ENCODE measurements at regions not wholly inside any gene's neighbourhood (a gene's known extent, or its start where the extent isn't known, plus 50 kb on each side); places are given as distances from the start of the nearest gene placed in this dataset.

- no peaks in the 10 kb centered on the region for H3K4me1 ChIP-seq (ENCODE audit: control insufficient read depth in 2 of 2, insufficient read depth in 2 of 2, low read length in 2 of 2)
- ATAC-seq (ENCODE audit: low read depth) (no peak), DNase-seq (no peak)
- no CpG with 5 or more reads among the region's 4 CpGs for WGBS (ENCODE audit: insufficient coverage)
- no peaks in the 10 kb centered on the region for H4K20me1 ChIP-seq (ENCODE audit: control insufficient read depth, insufficient read depth, low read length, poor library complexity, severe bottlenecking)
- no peak overlapping the region for H3K9ac ChIP-seq (ENCODE audit: low read length)
- no peaks in the 10 kb centered on the region for H3K9me3 ChIP-seq (ENCODE audit: control extremely low read depth in 1 of 3, control insufficient read depth in 2 of 3, insufficient read depth in 1 of 3, low read length in 2 of 3)
- Mint-ChIP-seq H3K27me3 (no peaks in the 10 kb centered on the region), H3K27ac (no peak overlapping the region), H3K9me3 (ENCODE audit: insufficient read depth) (peaks cover 11% of the 10 kb centered on the region), H3K4me1 (no peaks in the 10 kb centered on the region), H3K4me3 (no peak overlapping the region)
- no peaks in the 10 kb centered on the region for H3K27me3 ChIP-seq (replicated peaks in 1 of 4; ENCODE audit: control extremely low read depth in 1 of 4, control insufficient read depth in 3 of 4, insufficient read depth in 4 of 4, low read length in 3 of 4)
- no peaks in the 10 kb centered on the region for H3K79me2 ChIP-seq (ENCODE audit: control insufficient read depth, insufficient read depth, low read length)
- no peak overlapping the region for H3K27ac ChIP-seq (ENCODE audit: low read length in 2 of 2)
- POLR2A ChIA-PET = no interaction called here
- TF ChIP-seq CTCF (IDR thresholded peaks at IDR 0.05) (no peak), EZH2 (IDR thresholded peaks at IDR 0.05; ENCODE audit: borderline replicate concordance, insufficient read depth, low read depth, low read length, poor library complexity, severe bottlenecking) (no peak)
- CTCF ChIA-PET = interaction anchor here (0.6 kb wide), 1 partner anchor 39 kb away, joined by 3 read pairs; no protein-coding TSS in a partner anchor
- no peak overlapping the region for H3K4me3 ChIP-seq (ENCODE audit: control extremely low read depth in 1 of 5, extremely low read depth in 1 of 5, insufficient read depth in 1 of 5, low read depth in 2 of 5, low read length in 4 of 5)
- no peak overlapping the region for H2AFZ ChIP-seq (ENCODE audit: insufficient read depth, low read depth, low read length, poor library complexity, severe bottlenecking)
- intact Hi-C loops (cut with micrococcal nuclease) = no loop called here
- no peaks in the 10 kb centered on the region for H3K36me3 ChIP-seq (replicated peaks in 1 of 2; ENCODE audit: control extremely low read depth in 1 of 2, control insufficient read depth in 1 of 2, extremely low read depth in 1 of 2, insufficient read depth in 2 of 2, low read length in 1 of 2)
- no peak overlapping the region for H3K4me2 ChIP-seq (replicated peaks; ENCODE audit: low read depth, low read length, poor library complexity, severe bottlenecking)
Observed at GRCh38 chr13:34507630-34508029, 434.4 kb upstream of the NBEA start.

DNA sequence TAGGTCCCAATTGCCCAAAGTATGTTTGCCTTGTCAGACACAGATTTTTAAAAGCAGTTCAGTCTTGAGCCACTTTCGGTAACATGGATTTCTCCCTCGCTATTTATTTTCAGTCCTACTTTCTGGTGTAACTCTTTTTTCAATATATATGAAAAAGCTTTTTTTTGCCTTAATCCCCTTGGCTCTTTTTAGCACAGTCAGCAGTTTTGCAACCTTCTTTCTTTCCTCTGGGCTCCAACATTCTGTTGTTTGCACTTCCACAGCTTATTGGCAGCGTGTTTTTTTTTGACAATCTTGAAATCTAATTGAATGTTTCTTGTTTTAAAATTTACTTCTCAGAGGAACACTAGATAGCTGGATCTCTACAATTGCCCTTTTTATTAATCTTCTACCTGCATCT, 429.3 kb upstream of the NBEA start:
- H3K9me3 Mint-ChIP-seq (ENCODE audit: insufficient read depth) = peaks cover 8% of the 10 kb centered on the region
- TF ChIP-seq CTCF (IDR thresholded peaks at IDR 0.05) (no peak), EZH2 (IDR thresholded peaks at IDR 0.05; ENCODE audit: borderline replicate concordance, insufficient read depth, low read depth, low read length, poor library complexity, severe bottlenecking) (no peak)
- no CpG with 5 or more reads among the region's 3 CpGs for WGBS (ENCODE audit: insufficient coverage)
- ChIA-PET POLR2A (no interaction called here), CTCF (no interaction called here)
- Histone ChIP-seq H3K4me3 (ENCODE audit: control extremely low read depth in 1 of 5, extremely low read depth in 1 of 5, insufficient read depth in 1 of 5, low read depth in 2 of 5, low read length in 4 of 5) (no peak overlapping the region), H2AFZ (ENCODE audit: insufficient read depth, low read depth, low read length, poor library complexity, severe bottlenecking) (no peak overlapping the region), H3K27me3 (replicated peaks in 1 of 4; ENCODE audit: control extremely low read depth in 1 of 4, control insufficient read depth in 3 of 4, insufficient read depth in 4 of 4, low read length in 3 of 4) (no peaks in the 10 kb centered on the region), H3K36me3 (replicated peaks in 1 of 2; ENCODE audit: control extremely low read depth in 1 of 2, control insufficient read depth in 1 of 2, extremely low read depth in 1 of 2, insufficient read depth in 2 of 2, low read length in 1 of 2) (no peaks in the 10 kb centered on the region), H3K9ac (ENCODE audit: low read length) (no peak overlapping the region), H3K79me2 (ENCODE audit: control insufficient read depth, insufficient read depth, low read length) (no peaks in the 10 kb centered on the region), H4K20me1 (ENCODE audit: control insufficient read depth, insufficient read depth, low read length, poor library complexity, severe bottlenecking) (no peaks in the 10 kb centered on the region), H3K9me3 (ENCODE audit: control extremely low read depth in 1 of 3, control insufficient read depth in 2 of 3, insufficient read depth in 1 of 3, low read length in 2 of 3) (no peaks in the 10 kb centered on the region), H3K27ac (ENCODE audit: low read length in 2 of 2) (no peak overlapping the region), H3K4me1 (ENCODE audit: control insufficient read depth in 2 of 2, insufficient read depth in 2 of 2, low read length in 2 of 2) (no peaks in the 10 kb centered on the region), H3K4me2 (replicated peaks; ENCODE audit: low read depth, low read length, poor library complexity, severe bottlenecking) (no peak overlapping the region)
- no peaks in the 10 kb centered on the region for H3K27me3 Mint-ChIP-seq
- no peak for ATAC-seq (ENCODE audit: low read depth)
- H3K27ac Mint-ChIP-seq = no peak overlapping the region
- intact Hi-C loops (cut with micrococcal nuclease) = no loop called here
- no peak for DNase-seq
- no peaks in the 10 kb centered on the region for H3K4me1 Mint-ChIP-seq
- no peak overlapping the region for H3K4me3 Mint-ChIP-seq
